ENCODE measurements at regions not wholly inside any gene's neighbourhood (a gene's known extent, or its start where the extent isn't known, plus 50 kb on each side); places are given as distances from the start of the nearest gene placed in this dataset.
"Not testable (repeated sequence)": the region's sequence is repeated elsewhere in the genome, so short reads cannot be mapped to it uniquely, and the experiment has no call there.

GRCh38 chr5:36462295-36463021 lies 143.9 kb upstream of the SLC1A3 start:
- in situ Hi-C loops (cut with MboI; ENCODE audit: low sequenced_read_pairs): no loop called here

GRCh38 chr5:36475942-36476341 lies 130.5 kb upstream of the SLC1A3 start:
- in situ Hi-C loops (cut with MboI; ENCODE audit: low sequenced_read_pairs): not testable (repeated sequence)

GRCh38 chr5:36478646-36479317 lies 127.6 kb upstream of the SLC1A3 start:
- in situ Hi-C loops (cut with MboI; ENCODE audit: low sequenced_read_pairs): no loop called here

GRCh38 chr5:36481454-36482120 lies 124.8 kb upstream of the SLC1A3 start:
- in situ Hi-C loops (cut with MboI; ENCODE audit: low sequenced_read_pairs): no loop called here

- in situ Hi-C loops (cut with MboI; ENCODE audit: low sequenced_read_pairs): no loop called here
Observed at GRCh38 chr5:36482812-36483211, 123.6 kb upstream of the SLC1A3 start.

GRCh38 chr5:36489505-36489904 lies 116.9 kb upstream of the SLC1A3 start:
- in situ Hi-C loops (cut with MboI; ENCODE audit: low sequenced_read_pairs): no loop called here

- in situ Hi-C loops (cut with MboI; ENCODE audit: low sequenced_read_pairs): no loop called here
Observed at GRCh38 chr5:36491856-36492255, 114.5 kb upstream of the SLC1A3 start.

- in situ Hi-C loops (cut with MboI; ENCODE audit: low sequenced_read_pairs): no loop called here
Observed at GRCh38 chr5:36492984-36493654, 113.3 kb upstream of the SLC1A3 start.

GRCh38 chr5:36494028-36494427 lies 112.4 kb upstream of the SLC1A3 start:
- in situ Hi-C loops (cut with MboI; ENCODE audit: low sequenced_read_pairs): no loop called here

- in situ Hi-C loops (cut with MboI; ENCODE audit: low sequenced_read_pairs): no loop called here
Observed at GRCh38 chr5:36494841-36495601, 111.4 kb upstream of the SLC1A3 start.

GRCh38 chr5:36495611-36496010 lies 110.8 kb upstream of the SLC1A3 start:
- in situ Hi-C loops (cut with MboI; ENCODE audit: low sequenced_read_pairs): no loop called here

GRCh38 chr5:36496471-36496870 lies 109.9 kb upstream of the SLC1A3 start:
- in situ Hi-C loops (cut with MboI; ENCODE audit: low sequenced_read_pairs): no loop called here

- in situ Hi-C loops (cut with MboI; ENCODE audit: low sequenced_read_pairs): no loop called here
Observed at GRCh38 chr5:36502608-36503007, 103.8 kb upstream of the SLC1A3 start.

GRCh38 chr5:36505021-36505420 lies 101.4 kb upstream of the SLC1A3 start:
- in situ Hi-C loops (cut with MboI; ENCODE audit: low sequenced_read_pairs): no loop called here

- in situ Hi-C loops (cut with MboI; ENCODE audit: low sequenced_read_pairs): no loop called here
Observed at GRCh38 chr5:36507332-36507952, 99.0 kb upstream of the SLC1A3 start.

GRCh38 chr5:36508331-36508730 lies 98.1 kb upstream of the SLC1A3 start:
- in situ Hi-C loops (cut with MboI; ENCODE audit: low sequenced_read_pairs): not testable (repeated sequence)

- in situ Hi-C loops (cut with MboI; ENCODE audit: low sequenced_read_pairs): not testable (repeated sequence)
Observed at GRCh38 chr5:36513647-36514046, 92.8 kb upstream of the SLC1A3 start.

GRCh38 chr5:36519881-36520280 lies 86.5 kb upstream of the SLC1A3 start:
- in situ Hi-C loops (cut with MboI; ENCODE audit: low sequenced_read_pairs): no loop called here

- in situ Hi-C loops (cut with MboI; ENCODE audit: low sequenced_read_pairs): no loop called here
Observed at GRCh38 chr5:36521219-36521618, 85.2 kb upstream of the SLC1A3 start.

Measured in HL-60/S4 treated with phorbol 12-myristate 13-acetate at 8.2 ng/mL for 4 days and 3 days (cell line).